GM18909 (cell line): ENCODE measurements at regions not wholly inside any gene's neighbourhood (a gene's known extent, or its start where the extent isn't known, plus 50 kb on each side); places are given as distances from the start of the nearest gene placed in this dataset.
"Not testable (repeated sequence)": the region's sequence is repeated elsewhere in the genome, so short reads cannot be mapped to it uniquely, and the experiment has no call there.

Experiments
- ATAC-seq: cut with Tn5 transposase; IDR thresholded peaks from one replicate; pipeline ENCODE4 v1.9.1; 2021; ENCODE audit warnings: mild to moderate bottlenecking; ENCODE audit not compliant: unreplicated experiment, poor library complexity

DNA sequence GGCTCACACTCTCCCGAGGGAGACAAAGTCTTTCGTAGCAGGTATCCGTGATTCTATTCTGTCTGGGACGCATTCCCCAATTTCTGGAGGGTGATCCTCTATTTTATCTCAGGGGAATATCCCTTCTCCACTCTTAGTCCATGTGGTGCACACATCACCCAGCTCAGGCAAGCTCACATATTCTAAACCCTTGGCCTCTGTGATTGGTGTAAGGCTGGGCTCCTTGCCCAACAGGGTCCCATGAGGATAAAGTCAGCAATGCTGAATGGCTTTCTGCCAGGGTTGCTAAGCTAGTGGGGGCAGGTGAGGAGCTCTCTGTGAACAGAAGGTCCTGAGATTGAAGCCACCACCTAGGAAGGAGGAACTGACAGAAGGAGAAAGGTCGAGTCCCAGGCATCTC is 137.2 kb downstream of the CDH26 start:
- no peak for ATAC-seq

GRCh38 chr20:60096166-60096565 is 137.9 kb downstream of the CDH26 start:
- ATAC-seq: no peak

- no peak for ATAC-seq
Measured at GRCh38 chr20:60097285-60097684, 139.1 kb downstream of the CDH26 start.

GRCh38 chr20:60100780-60101179 is 142.6 kb downstream of the CDH26 start:
- ATAC-seq: no peak

GRCh38 chr20:60101201-60101890 is 143.1 kb downstream of the CDH26 start:
- ATAC-seq: no peak

GRCh38 chr20:60101891-60102281 is 143.7 kb downstream of the CDH26 start:
- no peak for ATAC-seq

DNA sequence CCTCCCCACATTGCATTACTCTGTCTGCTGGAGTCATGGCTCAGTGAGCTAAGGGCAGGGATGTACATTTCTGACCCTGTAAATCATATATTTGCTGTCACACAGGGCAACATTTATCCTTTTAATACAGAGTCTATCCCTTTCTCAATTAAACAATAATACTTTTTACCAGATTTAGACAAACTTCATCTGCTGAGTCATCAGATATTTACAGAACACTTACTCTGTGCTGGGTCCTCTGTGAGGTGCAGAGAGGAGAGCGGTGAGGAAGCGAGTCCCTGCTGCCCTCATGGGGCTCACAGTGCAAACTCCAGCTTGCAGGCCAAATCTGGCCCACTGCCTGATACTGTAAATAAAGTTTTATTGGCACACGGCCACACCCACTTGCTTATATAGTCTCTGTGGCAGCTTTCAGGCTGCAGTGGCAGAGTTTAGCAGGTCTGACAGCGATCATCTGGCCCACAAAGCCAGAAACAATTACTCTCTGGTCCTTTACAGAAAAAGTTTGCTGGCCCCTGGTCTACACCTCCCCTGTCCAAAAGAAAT is 144.5 kb downstream of the CDH26 start:
- no peak for ATAC-seq

DNA sequence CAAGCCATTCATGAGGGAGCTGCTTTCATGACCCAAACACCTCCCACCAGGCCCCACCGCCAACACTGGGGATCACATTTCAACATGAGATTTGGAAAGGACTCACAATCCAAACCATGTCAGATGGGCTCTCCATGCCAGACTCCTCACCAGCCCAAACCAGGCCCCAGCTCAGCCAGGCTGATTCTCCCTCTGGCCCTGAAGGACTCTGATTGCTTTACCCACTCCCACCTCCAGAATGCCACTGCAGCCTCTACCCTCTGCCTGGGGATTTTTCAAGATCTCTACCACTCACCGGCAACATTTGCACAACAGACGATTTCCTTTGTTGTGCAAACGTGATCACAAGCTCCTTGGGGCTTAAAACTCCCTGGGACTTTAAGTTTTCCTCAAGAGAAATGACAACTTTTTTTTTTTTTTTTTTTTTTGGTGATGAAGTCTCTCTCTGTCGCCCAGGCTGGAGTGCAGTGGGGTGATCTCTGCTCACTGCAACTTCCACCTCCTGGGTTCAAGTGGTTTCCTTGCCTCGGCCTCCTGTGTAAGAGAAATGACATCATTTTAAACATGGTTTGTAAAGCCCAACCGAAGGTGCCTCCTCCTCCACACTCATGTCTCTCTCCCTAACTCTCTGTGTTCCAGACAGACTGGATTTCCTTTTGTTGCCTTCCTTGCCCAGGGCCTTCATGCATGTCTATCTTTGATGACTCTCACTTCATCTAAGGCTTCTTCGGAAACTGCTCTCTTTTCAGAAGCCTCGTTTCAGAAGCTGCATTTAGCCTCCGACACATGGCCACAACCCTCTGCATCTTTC is 147.0 kb downstream of the CDH26 start:
- ATAC-seq: no peak

DNA sequence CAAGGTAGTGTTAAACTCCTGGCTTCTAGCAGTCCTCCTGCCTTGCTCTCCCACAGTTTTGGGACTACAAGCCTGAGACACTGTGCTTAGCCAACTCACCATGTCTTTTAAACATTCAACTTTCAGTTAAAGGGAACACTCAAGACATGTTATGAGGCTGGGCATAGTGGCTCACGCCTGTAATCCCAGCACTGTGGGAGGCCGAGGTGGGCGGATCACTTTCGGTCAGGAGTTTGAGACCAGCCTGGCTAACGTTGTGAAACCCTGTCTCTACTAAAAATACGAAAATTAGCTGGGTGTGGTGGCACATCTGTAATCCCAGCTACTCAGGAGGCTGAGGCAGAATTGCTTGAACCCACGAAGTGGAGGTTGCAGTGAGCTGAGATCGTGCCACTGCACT is 148.0 kb downstream of the CDH26 start:
- not testable (repeated sequence) for ATAC-seq

DNA sequence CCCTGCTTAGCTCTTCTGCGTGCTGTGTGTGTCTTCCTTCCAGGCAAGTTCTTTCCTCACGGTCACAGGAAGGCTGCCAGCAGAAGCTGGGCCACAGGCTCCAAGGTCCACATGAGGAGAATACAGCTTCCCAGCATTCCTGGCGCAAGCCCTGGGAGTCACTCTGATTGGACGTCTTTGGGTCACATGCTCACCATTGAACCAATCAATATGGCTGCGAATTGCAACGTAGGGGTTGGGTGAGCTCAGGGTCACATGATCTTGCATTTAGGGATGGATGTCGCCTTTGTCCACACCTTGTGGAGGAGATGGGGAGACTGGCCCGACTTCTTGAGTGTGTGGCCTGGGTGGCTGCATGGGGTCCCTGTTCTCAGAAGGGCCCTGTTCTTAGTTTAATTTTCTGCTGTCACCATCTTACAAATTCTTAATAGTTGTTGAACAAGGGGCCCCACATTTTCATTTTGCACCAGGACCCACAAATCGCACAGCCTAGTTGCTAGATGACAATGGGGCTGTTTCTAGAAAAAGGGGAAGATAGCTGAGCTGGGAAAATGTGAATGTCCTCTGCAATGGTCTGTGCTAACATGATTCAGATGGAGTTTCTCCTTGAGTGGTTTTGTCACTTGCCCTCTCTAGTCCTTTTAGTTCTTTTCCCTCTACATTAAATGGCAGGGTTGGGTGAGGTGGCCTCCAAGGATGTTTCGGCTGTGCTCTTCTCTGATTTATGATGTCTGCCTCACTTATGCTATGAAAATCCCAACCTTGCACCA is 149.6 kb downstream of the CDH26 start:
- ATAC-seq: no peak

GRCh38 chr20:60108397-60108796 is 150.2 kb downstream of the CDH26 start:
- no peak for ATAC-seq

DNA sequence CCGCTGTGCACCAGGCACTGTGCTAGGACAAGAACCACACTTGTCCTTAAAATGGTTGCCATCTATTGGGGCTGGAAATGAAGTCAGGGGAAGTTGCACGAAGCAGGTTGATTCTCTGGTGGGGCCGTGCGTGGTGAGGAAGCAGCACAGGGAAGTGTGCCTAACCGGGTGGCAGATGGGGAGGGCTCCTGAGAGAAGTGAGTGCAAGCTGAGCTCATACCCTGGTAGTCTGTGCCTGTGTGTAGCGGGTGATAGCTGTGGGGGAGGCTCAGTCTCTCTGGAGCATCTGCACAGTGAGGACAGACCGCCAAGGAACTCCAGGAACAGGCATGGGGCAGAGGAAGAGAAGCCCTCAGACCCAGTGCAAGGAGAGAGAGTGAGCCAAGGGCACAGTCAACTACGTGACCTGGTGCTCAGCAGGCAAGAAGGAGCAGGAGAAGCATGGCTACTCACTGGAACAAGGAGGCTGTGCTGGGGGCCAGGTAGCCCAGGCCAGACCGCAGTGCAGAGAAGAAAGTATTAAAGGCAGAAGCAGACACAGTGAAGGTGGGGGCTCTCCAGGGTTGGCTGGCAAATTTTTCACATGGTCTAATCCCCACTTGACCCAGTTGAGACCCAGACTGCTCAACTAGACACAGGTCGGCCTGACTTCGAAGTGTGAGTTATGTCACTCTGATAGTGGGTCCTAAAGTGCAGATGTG is 155.0 kb downstream of the CDH26 start:
- no peak for ATAC-seq

DNA sequence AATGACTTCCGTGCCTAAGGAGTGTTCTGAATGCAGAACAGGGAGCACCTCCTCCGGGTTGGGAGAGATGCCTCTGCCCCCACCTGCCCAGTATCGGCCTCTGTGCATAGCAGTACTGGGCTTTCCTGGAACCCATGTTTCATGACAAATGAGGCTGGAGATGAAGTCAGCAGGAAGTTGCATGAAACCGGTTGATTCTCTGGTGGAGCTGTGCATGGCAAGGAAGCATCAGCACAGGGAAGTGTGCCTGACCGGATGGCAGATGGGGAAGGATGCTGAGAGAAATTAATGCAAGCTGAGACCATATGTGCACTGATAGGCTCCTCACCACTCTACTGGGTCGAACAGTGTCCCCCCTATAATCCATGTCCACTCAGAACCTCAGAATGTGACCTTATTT is 155.5 kb downstream of the CDH26 start:
- no peak for ATAC-seq

DNA sequence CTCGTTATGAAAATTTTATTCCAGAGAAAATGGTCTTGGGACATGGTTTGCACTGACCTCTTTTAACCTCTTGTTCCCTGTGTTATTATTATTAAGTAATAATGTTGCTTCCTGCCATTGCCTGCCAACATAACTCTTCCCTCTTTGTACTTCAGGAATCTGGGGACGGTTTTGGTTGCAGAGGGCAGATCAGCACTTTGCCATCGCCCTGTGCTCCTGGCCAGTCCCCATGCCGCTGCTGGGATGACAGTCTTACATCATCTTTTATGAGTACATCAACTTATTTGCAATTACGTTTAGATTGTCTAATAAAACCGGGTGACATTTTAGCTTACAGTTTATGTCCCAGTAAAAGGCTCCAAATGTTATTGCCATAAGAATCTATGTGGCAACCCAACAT is 157.2 kb downstream of the CDH26 start:
- no peak for ATAC-seq

DNA sequence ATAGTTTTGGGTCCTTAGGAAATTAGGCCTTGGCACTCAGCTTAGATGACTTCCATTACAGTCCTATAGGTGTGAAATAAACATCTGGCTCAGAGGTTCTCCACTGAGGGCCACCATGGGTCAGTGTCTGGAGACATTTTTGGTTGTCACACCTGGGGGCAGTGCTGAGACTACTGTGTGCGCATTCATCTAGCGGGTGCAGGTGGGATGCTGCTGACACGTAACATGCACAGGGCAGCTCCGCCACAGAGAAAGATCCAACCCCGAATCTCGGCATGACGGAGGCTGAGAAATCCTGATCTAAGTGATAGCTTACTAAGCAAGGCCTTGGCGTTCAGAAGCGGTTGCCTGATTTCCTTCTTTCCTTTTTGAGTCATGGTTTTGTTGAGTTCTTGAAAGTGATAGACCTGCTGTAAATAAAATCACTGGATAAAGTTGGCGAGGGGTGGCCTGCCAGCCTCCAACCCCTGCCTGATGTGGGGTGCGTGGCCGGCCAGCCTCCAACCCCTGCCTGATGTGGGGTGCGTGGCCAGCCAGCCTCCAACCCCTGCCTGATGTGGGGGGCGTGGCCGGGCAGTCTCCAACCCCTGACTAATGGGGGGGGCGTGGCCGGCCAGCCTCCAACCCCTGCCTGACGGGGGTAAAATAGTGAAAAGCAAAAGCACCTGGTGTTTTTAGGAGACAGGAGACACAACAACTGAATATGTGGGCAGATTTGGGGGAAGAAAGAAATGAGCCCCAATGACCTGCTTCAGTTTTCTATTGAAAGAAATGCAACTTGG is 158.1 kb downstream of the CDH26 start:
- no peak for ATAC-seq

DNA sequence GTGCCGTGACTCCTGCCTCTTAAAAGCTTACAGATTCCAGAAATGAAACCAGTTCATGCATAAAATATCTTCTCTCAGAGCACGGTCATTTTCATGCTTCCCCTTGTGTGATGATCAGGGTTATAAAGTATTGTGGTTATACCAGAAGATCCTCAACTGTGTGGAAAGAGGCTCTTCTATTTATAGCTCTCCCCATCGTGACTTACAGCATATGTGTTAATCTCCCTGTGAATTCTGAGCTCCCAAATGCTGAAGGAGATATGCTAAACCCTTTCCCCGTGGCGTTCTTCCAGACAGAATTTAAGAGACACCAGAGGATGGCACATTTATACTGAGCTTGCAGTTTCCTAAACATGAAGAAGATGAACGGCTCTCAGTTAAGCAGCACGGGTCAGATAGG is 158.8 kb downstream of the CDH26 start:
- no peak for ATAC-seq

DNA sequence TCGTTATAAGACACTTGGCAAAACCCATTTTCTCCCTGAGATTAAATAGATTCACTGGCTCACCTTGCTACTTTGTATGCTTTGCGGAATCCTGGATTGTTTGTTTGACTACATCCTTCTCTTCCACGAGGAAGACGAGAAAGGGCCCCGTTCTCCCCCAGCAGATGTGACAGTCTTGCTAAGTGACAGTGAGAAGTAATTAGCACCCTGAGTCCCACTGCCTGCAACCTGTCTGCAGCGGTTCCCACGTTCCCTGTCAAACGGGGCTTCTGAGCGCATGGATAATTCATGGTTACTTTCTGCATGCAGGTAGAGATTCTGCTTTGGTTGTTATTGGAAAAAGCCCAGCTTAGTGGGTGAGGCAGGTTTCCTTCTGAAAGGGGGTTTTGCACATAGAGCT is 163.7 kb downstream of the CDH26 start:
- no peak for ATAC-seq

DNA sequence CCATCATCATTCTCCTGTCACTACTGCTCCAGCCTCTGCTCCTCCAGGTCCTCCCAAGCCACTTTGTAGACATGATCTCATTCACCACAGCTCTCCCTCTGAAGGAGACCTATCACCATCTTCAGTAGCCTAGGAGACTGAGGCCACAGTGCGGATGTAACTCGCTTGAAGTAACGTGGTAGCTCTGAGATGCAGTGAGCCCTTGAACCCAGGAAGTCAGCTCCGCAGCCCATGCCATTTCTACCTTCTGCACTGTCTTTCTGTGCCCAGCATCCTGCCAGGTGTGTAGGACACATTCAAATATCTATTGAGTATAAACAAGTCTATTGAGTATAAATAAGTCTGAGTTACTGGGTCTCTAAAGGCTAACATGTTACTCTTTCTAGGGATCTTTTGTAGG is 164.4 kb downstream of the CDH26 start:
- ATAC-seq: no peak

DNA sequence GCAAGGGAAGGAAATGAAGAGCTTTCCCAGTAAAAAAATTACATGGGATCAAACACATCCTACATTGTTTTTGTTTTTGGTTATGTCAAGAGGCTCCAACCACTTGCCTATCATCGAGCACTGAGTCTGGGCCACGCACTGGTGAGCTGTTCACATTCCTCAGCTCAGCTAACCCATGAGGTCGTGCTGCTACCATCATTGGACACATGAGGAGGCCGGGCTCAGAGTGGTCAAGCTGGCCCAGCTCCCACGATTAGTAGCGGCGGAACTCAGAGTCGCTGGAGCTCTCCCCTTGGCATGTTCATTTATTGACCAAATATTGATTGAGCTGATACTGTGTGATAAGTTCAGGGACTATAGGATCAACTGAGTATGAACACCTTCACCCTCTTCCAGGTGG is 164.9 kb downstream of the CDH26 start:
- ATAC-seq: no peak

DNA sequence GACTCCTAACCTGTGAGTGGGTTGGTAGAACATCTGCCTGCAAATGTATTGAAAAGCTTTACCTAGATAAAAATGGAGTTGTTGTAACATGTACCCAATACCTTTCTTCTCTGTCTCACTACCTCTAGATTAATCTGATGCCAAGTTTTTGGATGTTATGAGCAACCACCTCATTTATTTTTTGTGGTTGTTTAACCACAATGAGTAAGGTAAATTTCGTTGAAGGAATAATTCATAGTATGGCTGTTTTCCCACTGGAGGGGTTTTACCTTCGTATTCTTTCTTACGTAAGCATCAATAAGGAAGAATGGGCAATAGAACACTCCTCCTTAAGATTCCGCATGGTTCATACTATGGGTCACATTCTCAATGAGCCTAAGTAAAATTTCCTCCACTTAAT is 165.4 kb downstream of the CDH26 start:
- no peak for ATAC-seq
